ENCODE measurements at regions not wholly inside any gene's neighbourhood (a gene's known extent, or its start where the extent isn't known, plus 50 kb on each side); places are given as distances from the start of the nearest gene placed in this dataset.

DNA sequence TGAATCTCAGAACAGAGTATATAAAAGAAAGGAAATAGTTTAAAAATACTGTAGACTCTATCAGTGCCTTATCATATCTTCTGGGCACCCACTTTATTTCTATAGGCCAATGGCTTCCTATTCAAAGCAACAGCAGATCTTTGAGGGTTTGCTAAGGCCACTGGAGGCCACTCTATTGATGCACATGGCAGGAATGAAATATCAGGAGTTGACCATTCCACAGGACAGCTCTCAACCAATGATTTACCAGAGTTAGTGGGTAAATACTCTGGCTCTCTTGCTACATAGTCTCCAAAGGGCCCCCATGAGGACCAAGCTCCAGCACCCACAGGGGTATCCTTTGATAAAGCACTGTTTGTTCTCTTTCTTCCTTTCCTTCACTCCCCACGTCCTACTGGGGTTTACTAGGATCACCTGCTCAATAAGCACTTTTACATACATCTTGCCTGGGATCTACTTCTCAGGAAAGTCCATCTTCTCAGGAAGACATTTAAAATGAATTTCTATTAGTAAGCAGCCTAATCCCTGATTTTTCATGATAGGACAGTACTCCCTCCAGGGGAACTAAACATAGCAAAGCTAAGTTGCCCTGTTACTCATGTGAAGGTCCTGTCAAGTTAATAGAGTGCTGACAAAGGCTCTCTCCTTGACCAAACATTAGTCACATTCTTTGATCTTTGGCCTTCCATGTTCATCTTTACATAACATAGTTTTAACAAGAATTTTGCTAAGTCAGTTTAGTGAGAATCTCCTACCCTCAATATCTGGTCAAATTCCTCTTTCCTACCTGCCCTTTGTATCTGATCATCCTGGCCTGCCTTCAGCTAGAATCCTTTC is 459.7 kb downstream of the GRXCR1 start:
- no peaks in the 10 kb centered on the region for H4K20me1 ChIP-seq (ENCODE audit: control insufficient read depth, extremely low read depth, insufficient read depth, low read length)
- H3K79me2 ChIP-seq (ENCODE audit: control insufficient read depth, insufficient read depth, low read length): no peaks in the 10 kb centered on the region
- no peak overlapping the region for H3K9ac ChIP-seq (ENCODE audit: insufficient read depth, low read length)
- peaks cover 2% of the 10 kb centered on the region for H3K4me1 ChIP-seq (ENCODE audit: control insufficient read depth, extremely low read depth, insufficient read depth, low read length)
- no peak overlapping the region for H2AFZ ChIP-seq (ENCODE audit: low read length)
- H3K4me2 ChIP-seq (ENCODE audit: extremely low read depth, insufficient read depth, low read length): no peak overlapping the region
- TF ChIP-seq, protein P1, sequence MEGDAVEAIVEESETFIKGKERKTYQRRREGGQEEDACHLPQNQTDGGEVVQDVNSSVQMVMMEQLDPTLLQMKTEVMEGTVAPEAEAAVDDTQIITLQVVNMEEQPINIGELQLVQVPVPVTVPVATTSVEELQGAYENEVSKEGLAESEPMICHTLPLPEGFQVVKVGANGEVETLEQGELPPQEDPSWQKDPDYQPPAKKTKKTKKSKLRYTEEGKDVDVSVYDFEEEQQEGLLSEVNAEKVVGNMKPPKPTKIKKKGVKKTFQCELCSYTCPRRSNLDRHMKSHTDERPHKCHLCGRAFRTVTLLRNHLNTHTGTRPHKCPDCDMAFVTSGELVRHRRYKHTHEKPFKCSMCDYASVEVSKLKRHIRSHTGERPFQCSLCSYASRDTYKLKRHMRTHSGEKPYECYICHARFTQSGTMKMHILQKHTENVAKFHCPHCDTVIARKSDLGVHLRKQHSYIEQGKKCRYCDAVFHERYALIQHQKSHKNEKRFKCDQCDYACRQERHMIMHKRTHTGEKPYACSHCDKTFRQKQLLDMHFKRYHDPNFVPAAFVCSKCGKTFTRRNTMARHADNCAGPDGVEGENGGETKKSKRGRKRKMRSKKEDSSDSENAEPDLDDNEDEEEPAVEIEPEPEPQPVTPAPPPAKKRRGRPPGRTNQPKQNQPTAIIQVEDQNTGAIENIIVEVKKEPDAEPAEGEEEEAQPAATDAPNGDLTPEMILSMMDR (conservative IDR thresholded peaks at IDR 0.05 in 1 of 2, IDR thresholded peaks at IDR 0.05 in 1 of 2; ENCODE audit: low read depth in 1 of 2, low read length in 2 of 2): no peak
- no peak for TF ChIP-seq EZH2 (IDR thresholded peaks at IDR 0.05; ENCODE audit: low read length, missing control alignments)
- H3K36me3 ChIP-seq (ENCODE audit: control insufficient read depth, insufficient read depth, low read length): no peaks in the 10 kb centered on the region
- no peaks in the 10 kb centered on the region for H3K9me3 ChIP-seq (ENCODE audit: control insufficient read depth, insufficient read depth, low read depth, low read length)
- no peaks in the 10 kb centered on the region for H3K27me3 ChIP-seq (ENCODE audit: control insufficient read depth, insufficient read depth, low read length)
- no peak overlapping the region for H3K27ac ChIP-seq (ENCODE audit: insufficient read depth, low read length)
- H3K4me3 ChIP-seq (replicated peaks in 1 of 4; ENCODE audit: control extremely low read depth in 1 of 4, insufficient read depth in 1 of 4, low read depth in 3 of 4, low read length in 4 of 4): no peak overlapping the region
- DNase-seq (ENCODE audit: low read depth in 2 of 2): no peak

DNA sequence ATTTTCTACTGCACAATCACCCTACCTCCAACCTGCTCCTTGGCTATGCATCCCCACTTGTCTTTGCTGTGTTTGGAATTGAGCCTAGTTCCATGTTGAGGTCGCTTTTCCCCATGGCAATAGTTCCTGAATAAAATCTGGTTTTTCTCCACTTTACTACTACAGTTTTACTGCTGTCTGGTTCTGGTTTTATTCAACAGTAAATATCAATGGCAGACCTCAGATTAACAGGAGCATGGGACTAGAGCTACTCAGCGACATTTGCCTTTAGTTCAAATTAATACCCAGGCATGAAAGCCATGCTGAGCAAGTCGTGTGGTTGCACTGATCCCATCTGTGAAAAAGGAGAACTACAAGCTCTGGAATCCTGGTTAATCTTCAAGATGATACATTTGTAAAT is 460.3 kb downstream of the GRXCR1 start:
- no peaks in the 10 kb centered on the region for H3K79me2 ChIP-seq (ENCODE audit: control insufficient read depth, insufficient read depth, low read length)
- H4K20me1 ChIP-seq (ENCODE audit: control insufficient read depth, extremely low read depth, insufficient read depth, low read length): no peaks in the 10 kb centered on the region
- peaks cover 2% of the 10 kb centered on the region for H3K4me1 ChIP-seq (ENCODE audit: control insufficient read depth, extremely low read depth, insufficient read depth, low read length)
- no peaks in the 10 kb centered on the region for H3K9me3 ChIP-seq (ENCODE audit: control insufficient read depth, insufficient read depth, low read depth, low read length)
- H3K27ac ChIP-seq (ENCODE audit: insufficient read depth, low read length): no peak overlapping the region
- DNase-seq (ENCODE audit: low read depth in 2 of 2): no peak
- no peaks in the 10 kb centered on the region for H3K36me3 ChIP-seq (ENCODE audit: control insufficient read depth, insufficient read depth, low read length)
- no peak overlapping the region for H3K9ac ChIP-seq (ENCODE audit: insufficient read depth, low read length)
- H3K4me2 ChIP-seq (ENCODE audit: extremely low read depth, insufficient read depth, low read length): no peak overlapping the region
- H3K4me3 ChIP-seq (replicated peaks in 1 of 4; ENCODE audit: control extremely low read depth in 1 of 4, insufficient read depth in 1 of 4, low read depth in 3 of 4, low read length in 4 of 4): no peak overlapping the region
- TF ChIP-seq EZH2 (IDR thresholded peaks at IDR 0.05; ENCODE audit: low read length, missing control alignments): no peak
- TF ChIP-seq, protein P1 (conservative IDR thresholded peaks at IDR 0.05 in 1 of 2, IDR thresholded peaks at IDR 0.05 in 1 of 2; ENCODE audit: low read depth in 1 of 2, low read length in 2 of 2): no peak
- H3K27me3 ChIP-seq (ENCODE audit: control insufficient read depth, insufficient read depth, low read length): no peaks in the 10 kb centered on the region
- no peak overlapping the region for H2AFZ ChIP-seq (ENCODE audit: low read length)

DNA sequence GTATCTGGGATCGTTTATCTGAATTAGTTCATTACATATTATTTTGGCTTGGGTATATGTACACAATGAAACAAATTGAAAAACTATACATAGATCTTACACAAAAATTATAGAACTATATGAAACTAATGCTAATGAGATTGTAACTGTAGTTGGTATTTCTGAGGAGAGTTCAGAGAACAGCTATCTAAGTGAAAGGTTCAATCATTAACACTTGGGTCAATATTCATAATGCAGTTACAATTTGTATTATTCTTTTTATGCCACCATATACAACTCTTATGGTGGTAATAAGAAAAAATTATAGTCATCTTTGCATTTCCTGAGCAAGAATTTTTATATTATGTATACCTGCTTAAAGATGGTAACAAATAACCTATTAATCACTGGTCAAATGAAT is 461.0 kb downstream of the GRXCR1 start:
- H3K79me2 ChIP-seq (ENCODE audit: control insufficient read depth, insufficient read depth, low read length): no peaks in the 10 kb centered on the region
- H3K9me3 ChIP-seq (ENCODE audit: control insufficient read depth, insufficient read depth, low read depth, low read length): no peaks in the 10 kb centered on the region
- no peak overlapping the region for H3K9ac ChIP-seq (ENCODE audit: insufficient read depth, low read length)
- no peak overlapping the region for H3K27ac ChIP-seq (ENCODE audit: insufficient read depth, low read length)
- H4K20me1 ChIP-seq (ENCODE audit: control insufficient read depth, extremely low read depth, insufficient read depth, low read length): no peaks in the 10 kb centered on the region
- no peak overlapping the region for H3K4me3 ChIP-seq (replicated peaks in 1 of 4; ENCODE audit: control extremely low read depth in 1 of 4, insufficient read depth in 1 of 4, low read depth in 3 of 4, low read length in 4 of 4)
- H3K4me1 ChIP-seq (ENCODE audit: control insufficient read depth, extremely low read depth, insufficient read depth, low read length): peaks cover 2% of the 10 kb centered on the region
- TF ChIP-seq, protein P1 (conservative IDR thresholded peaks at IDR 0.05 in 1 of 2, IDR thresholded peaks at IDR 0.05 in 1 of 2; ENCODE audit: low read depth in 1 of 2, low read length in 2 of 2): no peak
- TF ChIP-seq EZH2 (IDR thresholded peaks at IDR 0.05; ENCODE audit: low read length, missing control alignments): no peak
- H3K27me3 ChIP-seq (ENCODE audit: control insufficient read depth, insufficient read depth, low read length): no peaks in the 10 kb centered on the region
- DNase-seq (ENCODE audit: low read depth in 2 of 2): no peak
- H2AFZ ChIP-seq (ENCODE audit: low read length): no peak overlapping the region
- no peak overlapping the region for H3K4me2 ChIP-seq (ENCODE audit: extremely low read depth, insufficient read depth, low read length)
- no peaks in the 10 kb centered on the region for H3K36me3 ChIP-seq (ENCODE audit: control insufficient read depth, insufficient read depth, low read length)
